B cell (primary cell): ENCODE measurements at regions not wholly inside any gene's neighbourhood (a gene's known extent, or its start where the extent isn't known, plus 50 kb on each side); places are given as distances from the start of the nearest gene placed in this dataset.

Source experiments
- ATAC-seq: fragments of 200-7000 bp; cut with Tn5 transposase; one replicate; pipeline ENCODE4 v1.10.0; 2021; ENCODE audit warnings: low read depth, mild to moderate bottlenecking, moderate number of reproducible peaks, moderate library complexity
- CTCF ChIA-PET: fragments of 350-600 bp; sonication (Branson Sonifier 250); formaldehyde crosslinking; loops from one replicate; lab custom pipeline; 2021; ENCODE audit warnings: antibody characterized with exemption, inconsistent platforms; lab: Charles Lee
- POLR2A ChIA-PET: fragments of 350-600 bp; sonication (Branson Sonifier 250); formaldehyde crosslinking; loops from one replicate; lab custom pipeline; 2021; ENCODE audit warnings: antibody characterized with exemption; lab: Charles Lee
- DNase-seq: peaks from one replicate; pipeline ENCODE4 v3.0.0; 2013
- H2AFZ ChIP-seq: 2 replicates; pipeline ENCODE4 v1.6.1; 2012; ENCODE audit warnings: mild to moderate bottlenecking, low read depth, low read length; ENCODE audit not compliant: insufficient read depth, poor library complexity, severe bottlenecking
- H3K27ac ChIP-seq, 2 donors: 1 replicate in 1 of 2; 2 replicates in 1 of 2; pipeline ENCODE4 v1.5.1; 2012 to 2013; ENCODE audit warnings: low read length in 2 of 2, mild to moderate bottlenecking in 2 of 2, moderate library complexity in 1 of 2
- H3K27me3 ChIP-seq, 4 experiments: fragments of 200-600 bp in 1 of 4; sonication (generic) in 1 of 4; replicated peaks in 1 of 4; 1 replicate in 2 of 4; 2 replicates in 2 of 4; pipeline versions ENCODE4 v1.6.1 to v1.7.0; 2013 to 2016; ENCODE audit warnings: low read length in 3 of 4, mild to moderate bottlenecking in 2 of 4, mixed read lengths in 1 of 4, moderate library complexity in 1 of 4; ENCODE audit not compliant: insufficient read depth in 4 of 4, control insufficient read depth in 3 of 4; ENCODE audit errors: control extremely low read depth in 1 of 4
- H3K36me3 ChIP-seq, 2 experiments: replicated peaks in 1 of 2; 1 replicate in 1 of 2; 2 replicates in 1 of 2; pipeline versions ENCODE4 v1.6.1 to v1.7.1; 2013; ENCODE audit warnings: low read length in 1 of 2; ENCODE audit not compliant: insufficient read depth in 2 of 2, control insufficient read depth in 1 of 2; ENCODE audit errors: control extremely low read depth in 1 of 2, extremely low read depth in 1 of 2
- H3K4me1 ChIP-seq, 2 donors: fragments of 200-600 bp in 1 of 2; sonication (generic) in 1 of 2; 1 replicate in 1 of 2; 2 replicates in 1 of 2; pipeline versions ENCODE4 v1.5.1 to v1.6.1; 2013 to 2017; ENCODE audit warnings: low read length in 2 of 2; ENCODE audit not compliant: control insufficient read depth in 2 of 2, insufficient read depth in 2 of 2
- H3K4me2 ChIP-seq: replicated peaks from 2 replicates; pipeline ENCODE3; 2012; ENCODE audit warnings: mild to moderate bottlenecking, low read depth, low read length; ENCODE audit not compliant: poor library complexity, severe bottlenecking
- H3K4me3 ChIP-seq, 5 experiments: fragments of 200-600 bp in 1 of 5; sonication (generic) in 1 of 5; 1 replicate in 3 of 5; 2 replicates in 2 of 5; pipeline versions ENCODE4 v1.5.1 to v1.7.0; 2011 to 2016; ENCODE audit warnings: low read length in 4 of 5, mild to moderate bottlenecking in 4 of 5, low read depth in 2 of 5, control low read depth in 1 of 5, moderate library complexity in 1 of 5; ENCODE audit not compliant: insufficient read depth in 1 of 5; ENCODE audit errors: control extremely low read depth in 1 of 5, extremely low read depth in 1 of 5
- H3K79me2 ChIP-seq: fragments of 200-600 bp; sonication (generic); one replicate; pipeline ENCODE4 v1.6.0; 2016; ENCODE audit warnings: low read length; ENCODE audit not compliant: control insufficient read depth, insufficient read depth
- H3K9ac ChIP-seq: fragments of 200-600 bp; sonication (generic); 2 replicates; pipeline ENCODE4 v1.6.1; 2017; ENCODE audit warnings: mild to moderate bottlenecking, low read length, moderate library complexity
- H3K9me3 ChIP-seq, 3 donors: one replicate each; pipeline versions ENCODE4 v1.6.1 to v1.7.1; 2013; ENCODE audit warnings: low read length in 2 of 3; ENCODE audit not compliant: control insufficient read depth in 2 of 3, insufficient read depth in 1 of 3; ENCODE audit errors: control extremely low read depth in 1 of 3
- H4K20me1 ChIP-seq: 2 replicates; pipeline ENCODE4 v1.6.0; 2012; ENCODE audit warnings: mild to moderate bottlenecking, low read length; ENCODE audit not compliant: insufficient read depth, control insufficient read depth, poor library complexity, severe bottlenecking
- H3K27ac Mint-ChIP-seq: one replicate; pipeline ENCODE4 v1.8.0; 2021; ENCODE audit warnings: mixed read lengths
- H3K27me3 Mint-ChIP-seq: one replicate; pipeline ENCODE4 v1.8.0; 2021; ENCODE audit warnings: mixed read lengths
- H3K4me1 Mint-ChIP-seq: one replicate; pipeline ENCODE4 v1.8.0; 2021; ENCODE audit warnings: mixed read lengths
- H3K4me3 Mint-ChIP-seq: one replicate; pipeline ENCODE4 v1.8.0; 2021; ENCODE audit warnings: mixed read lengths
- H3K9me3 Mint-ChIP-seq: one replicate; pipeline ENCODE4 v1.8.0; 2022; ENCODE audit warnings: mixed read lengths; ENCODE audit not compliant: insufficient read depth
- CTCF ChIP-seq: fragments of 200-600 bp; IDR thresholded peaks from one replicate; pipeline ENCODE4 v1.8.0; 2022; ENCODE audit warnings: antibody characterized with exemption, mild to moderate bottlenecking
- EZH2 ChIP-seq: IDR thresholded peaks from 2 replicates; pipeline ENCODE4 v1.6.1; 2012; ENCODE audit warnings: borderline replicate concordance, low read depth, mild to moderate bottlenecking, moderate library complexity, low read length; ENCODE audit not compliant: insufficient read depth, poor library complexity, severe bottlenecking
- WGBS: methylation state at CpG from one replicate; pipeline ENCODE4 v1.1.5; 2013; ENCODE audit warnings: missing lambda C conversion rate; ENCODE audit not compliant: insufficient coverage; 5-methylcytosine and 5-hydroxymethylcytosine counted together
- intact Hi-C: fragments of 100-400 bp; cut with micrococcal nuclease; formaldehyde crosslinking; loops from one replicate; pipeline ENCODE4 v1.10.0; 2022

GRCh38 chr3:174356596-174356995, 502.5 kb upstream of the NAALADL2 start:
- DNase-seq (no peak), ATAC-seq (no peak)
- Histone ChIP-seq H3K27ac (no peak overlapping the region), H3K9ac (no peak overlapping the region), H3K4me1 (no peaks in the 10 kb centered on the region), H3K27me3 (no peaks in the 10 kb centered on the region), H2AFZ (no peak overlapping the region), H3K4me3 (no peak overlapping the region), H3K9me3 (no peaks in the 10 kb centered on the region), H3K4me2 (no peak overlapping the region), H4K20me1 (no peaks in the 10 kb centered on the region), H3K79me2 (no peaks in the 10 kb centered on the region), H3K36me3 (no peaks in the 10 kb centered on the region)
- Mint-ChIP-seq H3K4me1 (no peaks in the 10 kb centered on the region), H3K27ac (no peak overlapping the region), H3K4me3 (no peak overlapping the region), H3K9me3 (no peaks in the 10 kb centered on the region), H3K27me3 (no peaks in the 10 kb centered on the region)
- no peak for TF ChIP-seq EZH2
- no peak for TF ChIP-seq CTCF
- 89% methylated on average over 1 of the region's 1 CpG for WGBS
- POLR2A ChIA-PET: no interaction called here
- CTCF ChIA-PET: no interaction called here
- intact Hi-C loops: no loop called here

GRCh38 chr3:174358252-174358651, 500.9 kb upstream of the NAALADL2 start:
- intact Hi-C loops: no loop called here
- no CpG with 5 or more reads among the region's 1 CpG for WGBS
- Mint-ChIP-seq H3K27me3 (no peaks in the 10 kb centered on the region), H3K27ac (no peak overlapping the region), H3K4me3 (no peak overlapping the region), H3K4me1 (no peaks in the 10 kb centered on the region), H3K9me3 (peaks cover 5% of the 10 kb centered on the region)
- no peak overlapping the region for H3K9ac ChIP-seq
- H3K36me3 ChIP-seq: no peaks in the 10 kb centered on the region
- DNase-seq (no peak), ATAC-seq (no peak)
- H2AFZ ChIP-seq: no peak overlapping the region
- ChIA-PET CTCF (no interaction called here), POLR2A (no interaction called here)
- no peak for TF ChIP-seq EZH2
- no peak for TF ChIP-seq CTCF
- H3K4me2 ChIP-seq: no peak overlapping the region
- H3K27me3 ChIP-seq: no peaks in the 10 kb centered on the region
- no peak overlapping the region for H3K4me3 ChIP-seq
- H3K9me3 ChIP-seq: no peaks in the 10 kb centered on the region
- H4K20me1 ChIP-seq: no peaks in the 10 kb centered on the region
- H3K79me2 ChIP-seq: no peaks in the 10 kb centered on the region
- no peaks in the 10 kb centered on the region for H3K4me1 ChIP-seq
- no peak overlapping the region for H3K27ac ChIP-seq
